ENCODE measurements at regions not wholly inside any gene's neighbourhood (a gene's known extent, or its start where the extent isn't known, plus 50 kb on each side); places are given as distances from the start of the nearest gene placed in this dataset.

GRCh38 chr5:91288118-91288916 lies 94.8 kb downstream of the ARRDC3 start:
- TF ChIP-seq CTCF (IDR thresholded peaks at IDR 0.05) = no peak
- TF ChIP-seq POLR2AphosphoS5 (IDR thresholded peaks at IDR 0.05) = no peak
- TF ChIP-seq POLR2A (IDR thresholded peaks at IDR 0.05) = no peak
- no peak for TF ChIP-seq EP300 (IDR thresholded peaks at IDR 0.05)

Measured in upper lobe of left lung (tissue), 4 donors.